ENCODE measurements at regions not wholly inside any gene's neighbourhood (a gene's known extent, or its start where the extent isn't known, plus 50 kb on each side); places are given as distances from the start of the nearest gene placed in this dataset.
"Not testable (repeated sequence)": the region's sequence is repeated elsewhere in the genome, so short reads cannot be mapped to it uniquely, and the experiment has no call there.

GRCh38 chr4:137800861-137801260, 268.6 kb upstream of the PCDH18 start:
- Histone ChIP-seq H3K4me1 (no peaks in the 10 kb centered on the region), H3K36me3 (no peaks in the 10 kb centered on the region), H3K27ac (no peak overlapping the region), H3K27me3 (no peaks in the 10 kb centered on the region), H3K9me3 (no peaks in the 10 kb centered on the region), H3K4me3 (no peak overlapping the region)
- 0 to 50% (median 36%) methylated on average over 1 of the region's 1 CpG for WGBS, 5 donors
- peak in 1 of 2 donors; percentile 67 for DNase-seq
- TF ChIP-seq EP300 (IDR thresholded peaks at IDR 0.05), result no peak
- TF ChIP-seq CTCF (IDR thresholded peaks at IDR 0.05), result no peak
- no peak for TF ChIP-seq POLR2A (IDR thresholded peaks at IDR 0.05)
- TF ChIP-seq POLR2AphosphoS5 (IDR thresholded peaks at IDR 0.05), result no peak
- intact Hi-C loops (cut with DNase I; ENCODE audit: low total_unique reads), result no loop called here

- Histone ChIP-seq H3K4me1 (no peaks in the 10 kb centered on the region), H3K27me3 (no peaks in the 10 kb centered on the region), H3K36me3 (no peaks in the 10 kb centered on the region), H3K27ac (no peak overlapping the region), H3K9me3 (no peaks in the 10 kb centered on the region), H3K4me3 (no peak overlapping the region)
- TF ChIP-seq POLR2AphosphoS5 (IDR thresholded peaks at IDR 0.05) (no peak), POLR2A (IDR thresholded peaks at IDR 0.05) (no peak), EP300 (IDR thresholded peaks at IDR 0.05) (no peak), CTCF (IDR thresholded peaks at IDR 0.05) (no peak)
- intact Hi-C loops (cut with DNase I; ENCODE audit: low total_unique reads), result no loop called here
- 50 to 76% (median 56%) methylated on average over 6 of the region's 6 CpGs for WGBS, 5 donors
- peak in 1 of 2 donors; percentile 36 for DNase-seq
Observed at GRCh38 chr4:137794764-137795254, 262.5 kb upstream of the PCDH18 start.

- H3K4me3 ChIP-seq; H3K36me3 ChIP-seq; H3K27ac ChIP-seq; intact Hi-C loops (cut with DNase I; ENCODE audit: low total_unique reads); H3K9me3 ChIP-seq; H3K4me1 ChIP-seq; H3K27me3 ChIP-seq; DNase-seq: not testable (repeated sequence)
- 87 to 91% (median 88%) methylated on average over 3 of the region's 3 CpGs for WGBS, 5 donors
Observed at GRCh38 chr4:137789263-137789662, 257.0 kb upstream of the PCDH18 start.

GRCh38 chr4:137783923-137784322, 251.6 kb upstream of the PCDH18 start:
- H3K9me3 ChIP-seq; H3K27me3 ChIP-seq; H3K4me3 ChIP-seq; H3K4me1 ChIP-seq; H3K27ac ChIP-seq; DNase-seq; intact Hi-C loops (cut with DNase I; ENCODE audit: low total_unique reads); H3K36me3 ChIP-seq: not testable (repeated sequence)
- 56 to 87% (median 66%) methylated on average over 7 of the region's 7 CpGs for WGBS, 5 donors

GRCh38 chr4:137775701-137776100, 243.4 kb upstream of the PCDH18 start:
- Histone ChIP-seq H3K27ac (no peak overlapping the region), H3K4me3 (no peak overlapping the region), H3K36me3 (no peaks in the 10 kb centered on the region), H3K27me3 (no peaks in the 10 kb centered on the region), H3K4me1 (no peaks in the 10 kb centered on the region), H3K9me3 (no peaks in the 10 kb centered on the region)
- 74 to 79% (median 78%) methylated on average over 3 of the region's 3 CpGs for WGBS, 5 donors
- TF ChIP-seq CTCF (IDR thresholded peaks at IDR 0.05), result no peak
- no peak for TF ChIP-seq POLR2A (IDR thresholded peaks at IDR 0.05)
- TF ChIP-seq POLR2AphosphoS5 (IDR thresholded peaks at IDR 0.05), result no peak
- TF ChIP-seq EP300 (IDR thresholded peaks at IDR 0.05), result no peak
- no peak for DNase-seq
- intact Hi-C loops (cut with DNase I; ENCODE audit: low total_unique reads), result no loop called here

Measured in stomach (tissue), 8 donors.